Osteoblast (primary cell): ENCODE measurements at regions not wholly inside any gene's neighbourhood (a gene's known extent, or its start where the extent isn't known, plus 50 kb on each side); places are given as distances from the start of the nearest gene placed in this dataset. TPM values are rescaled to one million over a fixed set of nuclear protein-coding genes. Genes with fewer than 3 reads are reported as not detected.

Experiments
- DNase-seq: peaks from one replicate; pipeline ENCODE4 v3.0.0; 2011; ENCODE audit warnings: low spot score, mixed read lengths; ENCODE audit not compliant: insufficient read length; ENCODE audit errors: missing footprints
- H2AFZ ChIP-seq: 2 replicates; pipeline ENCODE4 v1.6.0; 2011; ENCODE audit warnings: mild to moderate bottlenecking, low read length
- H3K27ac ChIP-seq: 2 replicates; pipeline ENCODE4 v1.5.1; 2011; ENCODE audit warnings: mild to moderate bottlenecking, low read depth, low read length, moderate library complexity
- H3K27me3 ChIP-seq: 2 replicates; pipeline ENCODE4 v1.6.0; 2012; ENCODE audit warnings: mild to moderate bottlenecking, control low read depth, inconsistent platforms, low read length, moderate library complexity; ENCODE audit not compliant: insufficient read depth
- H3K36me3 ChIP-seq: 2 replicates; pipeline ENCODE4 v1.5.1; 2011; ENCODE audit warnings: mild to moderate bottlenecking, low read length, control low read depth, moderate library complexity; ENCODE audit not compliant: insufficient read depth
- H3K4me1 ChIP-seq: 2 replicates; pipeline ENCODE4 v1.5.1; 2011; ENCODE audit warnings: mild to moderate bottlenecking, low read length, control low read depth, moderate library complexity; ENCODE audit not compliant: insufficient read depth
- H3K4me2 ChIP-seq: 2 replicates; pipeline ENCODE4 v1.6.0; 2011; ENCODE audit warnings: mild to moderate bottlenecking, low read length; ENCODE audit not compliant: insufficient read depth
- H3K4me3 ChIP-seq: fragments of 200-600 bp; sonication (generic); 3 replicates; pipeline ENCODE4 v1.5.1; 2012; ENCODE audit warnings: mild to moderate bottlenecking, low read length, inconsistent platforms; ENCODE audit not compliant: insufficient read depth
- H3K79me2 ChIP-seq: 2 replicates; pipeline ENCODE4 v1.6.0; 2012; ENCODE audit warnings: mild to moderate bottlenecking, low read length, control low read depth, inconsistent platforms; ENCODE audit not compliant: insufficient read depth
- H3K9me3 ChIP-seq: 2 replicates; pipeline ENCODE4 v1.5.1; 2011; ENCODE audit warnings: low read depth, low read length, control low read depth
- H4K20me1 ChIP-seq: 2 replicates; pipeline ENCODE4 v1.6.0; 2012; ENCODE audit warnings: mild to moderate bottlenecking, low read length, control low read depth; ENCODE audit not compliant: insufficient read depth
- CTCF ChIP-seq: IDR thresholded peaks from 2 replicates; pipeline ENCODE4 v1.5.1; 2011; ENCODE audit warnings: mild to moderate bottlenecking, low read depth, low read length, moderate library complexity; ENCODE audit errors: extremely low read depth
- small RNA-seq: library from RNA; depleted of rRNA; stranded (forward); fragments of <200 nt; gene quantifications from one replicate; pipeline ENCODE3, GENCODE V24; 2012

DNA sequence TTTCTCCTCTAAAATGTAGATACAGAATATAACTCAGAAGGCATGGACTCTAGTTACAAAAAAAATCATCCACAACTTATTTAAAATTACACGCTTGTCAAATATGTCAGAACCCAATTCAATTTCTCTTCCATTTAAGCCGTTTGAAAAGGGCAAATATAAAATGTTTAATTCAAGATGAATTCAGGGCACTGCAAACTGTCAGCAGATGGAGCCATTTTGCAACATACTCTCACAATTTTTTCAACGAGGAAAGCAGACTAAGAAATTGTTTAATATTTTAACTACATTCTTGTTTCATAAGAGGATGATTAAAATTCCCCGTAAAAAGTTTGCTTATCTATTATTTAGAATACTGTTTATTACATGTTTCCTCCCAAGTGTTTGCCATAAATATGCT is 321.3 kb upstream of the CPXCR1 start:
- peak; percentile 26 for TF ChIP-seq CTCF
- Histone ChIP-seq H3K4me3 (no peak overlapping the region), H3K9me3 (no peaks in the 10 kb centered on the region), H3K4me1 (no peaks in the 10 kb centered on the region), H3K27ac (no peak overlapping the region), H4K20me1 (no peaks in the 10 kb centered on the region), H3K27me3 (no peaks in the 10 kb centered on the region), H3K36me3 (no peaks in the 10 kb centered on the region), H3K4me2 (no peak overlapping the region), H3K79me2 (no peaks in the 10 kb centered on the region), H2AFZ (no peak overlapping the region)
- no peak for DNase-seq

- Histone ChIP-seq H3K4me1 (no peaks in the 10 kb centered on the region), H3K4me2 (no peak overlapping the region), H3K27ac (no peak overlapping the region), H3K9me3 (no peaks in the 10 kb centered on the region), H3K79me2 (no peaks in the 10 kb centered on the region), H2AFZ (no peak overlapping the region), H3K4me3 (no peak overlapping the region), H3K36me3 (no peaks in the 10 kb centered on the region), H4K20me1 (no peaks in the 10 kb centered on the region), H3K27me3 (no peaks in the 10 kb centered on the region)
- DNase-seq = no peak
- TF ChIP-seq CTCF = no peak
These were observed 309.5 kb upstream of the CPXCR1 start for GRCh38 chrX:88437563-88437962.

DNA sequence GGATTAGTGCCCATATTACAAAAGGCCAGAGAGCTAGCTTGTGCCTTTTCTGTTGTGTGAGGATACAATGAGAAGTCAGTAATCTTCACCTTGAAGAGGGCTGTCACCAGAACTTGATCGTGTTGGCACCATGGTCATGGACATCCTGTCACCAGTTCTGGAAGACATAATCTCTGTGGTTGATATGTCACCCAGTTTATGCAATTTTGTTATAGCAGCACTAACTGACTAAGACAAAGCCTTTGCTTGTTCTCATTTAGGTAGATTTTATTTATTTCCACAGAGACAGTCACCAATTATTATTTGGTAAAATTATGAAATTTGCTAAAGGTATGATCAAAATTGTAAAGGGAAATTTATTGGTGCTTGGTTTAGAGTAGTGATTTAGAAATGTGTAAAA is 308.8 kb upstream of the CPXCR1 start:
- Histone ChIP-seq H4K20me1 (no peaks in the 10 kb centered on the region), H3K4me3 (no peak overlapping the region), H3K4me2 (no peak overlapping the region), H3K79me2 (no peaks in the 10 kb centered on the region), H2AFZ (no peak overlapping the region), H3K4me1 (no peaks in the 10 kb centered on the region), H3K27me3 (no peaks in the 10 kb centered on the region), H3K27ac (no peak overlapping the region), H3K36me3 (no peaks in the 10 kb centered on the region), H3K9me3 (no peaks in the 10 kb centered on the region)
- DNase-seq = no peak
- TF ChIP-seq CTCF = no peak

GRCh38 chrX:88439935-88440334 is 307.1 kb upstream of the CPXCR1 start:
- no peak for DNase-seq
- H3K4me2 ChIP-seq = no peak overlapping the region
- H3K27ac ChIP-seq = no peak overlapping the region
- no peaks in the 10 kb centered on the region for H4K20me1 ChIP-seq
- H3K36me3 ChIP-seq = no peaks in the 10 kb centered on the region
- no peak overlapping the region for H3K4me3 ChIP-seq
- no peak for TF ChIP-seq CTCF
- H3K27me3 ChIP-seq = no peaks in the 10 kb centered on the region
- no peaks in the 10 kb centered on the region for H3K9me3 ChIP-seq
- no peaks in the 10 kb centered on the region for H3K4me1 ChIP-seq
- H2AFZ ChIP-seq = no peak overlapping the region
- H3K79me2 ChIP-seq = no peaks in the 10 kb centered on the region

Small RNA genes lying in the stretch of these regions (small RNA-seq; reads per million reads assigned to genes)
- gene AL929325.1 (not detected), gene RF01225 (not detected)
